Stimulated activated CD4-positive, alpha-beta T cell treated with anti-CD3 and anti-CD28 coated beads, Interleukin-12 subunit alpha, Interleukin-12 subunit beta, amount 100 ng/mL, for 48 hours (primary cell): ENCODE measurements at regions not wholly inside any gene's neighbourhood (a gene's known extent, or its start where the extent isn't known, plus 50 kb on each side); places are given as distances from the start of the nearest gene placed in this dataset.
"Not testable (repeated sequence)": the region's sequence is repeated elsewhere in the genome, so short reads cannot be mapped to it uniquely, and the experiment has no call there.

Experiments
- DNase-seq, 3 donors: peaks; one replicate each; pipeline ENCODE4 v3.0.0-alpha.2; 2020; ENCODE audit warnings: low read depth in 2 of 3, low spot score in 1 of 3

DNA sequence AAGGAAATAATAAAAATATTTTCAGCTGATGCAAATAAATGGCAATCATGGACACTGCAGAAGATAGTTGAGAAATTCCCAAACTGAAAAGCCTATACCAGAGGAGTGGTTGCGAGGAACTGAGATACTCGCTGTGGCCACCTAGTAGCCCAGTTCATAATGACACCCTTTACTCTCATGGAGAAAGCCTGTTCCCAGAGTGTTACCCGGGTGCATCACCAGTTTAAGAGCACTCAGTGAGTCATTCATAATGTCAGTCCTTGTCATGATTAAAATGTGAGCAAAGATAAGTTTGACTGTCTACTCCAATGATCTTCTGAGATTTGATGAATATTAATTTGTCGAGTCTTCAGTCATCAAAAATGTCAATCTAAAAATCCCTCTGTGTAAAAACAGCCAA, 138.4 kb upstream of the LRRC3B start:
- DNase-seq, result no peak

GRCh38 chr3:26498271-26498670, 124.3 kb upstream of the LRRC3B start:
- DNase-seq, result no peak

GRCh38 chr3:26505399-26505798, 117.2 kb upstream of the LRRC3B start:
- no peak for DNase-seq

DNA sequence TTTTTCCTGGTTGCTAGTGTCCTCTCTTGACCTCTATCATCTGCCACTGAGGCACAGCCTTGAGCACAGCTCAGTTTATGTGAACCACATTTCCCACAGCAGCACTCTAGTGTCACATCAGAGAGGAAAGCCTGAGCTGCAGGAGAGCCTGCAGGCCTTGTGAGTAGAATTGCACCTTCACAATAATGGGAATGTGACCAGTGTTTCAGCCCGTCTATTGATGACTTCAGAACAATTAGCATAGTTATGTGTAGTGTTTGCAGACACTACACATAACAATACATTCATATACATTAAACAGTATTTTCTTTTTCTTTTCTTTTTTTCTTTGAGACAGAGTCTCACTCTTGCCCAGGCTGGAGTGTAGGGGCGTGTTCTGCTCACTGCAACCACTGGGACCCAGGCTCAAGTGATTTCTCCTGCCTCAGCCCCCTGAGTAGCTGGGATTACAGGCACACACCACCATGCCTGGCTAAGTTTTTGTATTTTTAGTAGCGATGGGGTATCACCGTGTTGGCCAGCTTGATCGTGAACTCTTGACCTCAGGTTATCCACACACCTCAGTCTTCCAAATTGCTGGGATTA, 108.0 kb upstream of the LRRC3B start:
- DNase-seq, result not testable (repeated sequence)

DNA sequence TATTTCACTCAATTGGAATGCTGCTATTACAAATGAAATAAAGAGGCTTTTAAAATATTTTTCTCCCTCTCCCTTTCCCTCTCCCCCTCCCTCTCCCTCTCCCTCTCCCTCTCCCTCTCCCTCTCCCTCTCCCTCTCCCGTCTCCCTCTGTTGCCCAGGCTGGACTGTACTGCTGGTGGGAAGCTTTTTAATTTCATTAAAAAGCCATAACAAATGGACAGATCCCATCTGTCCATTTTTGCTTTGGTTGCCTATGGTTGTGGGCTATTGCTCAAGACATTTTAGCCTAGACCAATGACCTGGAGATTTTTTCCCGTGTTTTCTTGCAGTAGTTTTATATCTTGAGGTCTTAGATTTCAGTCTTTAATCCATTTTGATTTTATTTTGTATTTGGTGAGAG, 107.2 kb upstream of the LRRC3B start:
- no peak for DNase-seq

- no peak for DNase-seq
Observed at GRCh38 chr3:26521261-26521660, 101.3 kb upstream of the LRRC3B start.

GRCh38 chr3:26522919-26523318, 99.7 kb upstream of the LRRC3B start:
- no peak for DNase-seq

DNA sequence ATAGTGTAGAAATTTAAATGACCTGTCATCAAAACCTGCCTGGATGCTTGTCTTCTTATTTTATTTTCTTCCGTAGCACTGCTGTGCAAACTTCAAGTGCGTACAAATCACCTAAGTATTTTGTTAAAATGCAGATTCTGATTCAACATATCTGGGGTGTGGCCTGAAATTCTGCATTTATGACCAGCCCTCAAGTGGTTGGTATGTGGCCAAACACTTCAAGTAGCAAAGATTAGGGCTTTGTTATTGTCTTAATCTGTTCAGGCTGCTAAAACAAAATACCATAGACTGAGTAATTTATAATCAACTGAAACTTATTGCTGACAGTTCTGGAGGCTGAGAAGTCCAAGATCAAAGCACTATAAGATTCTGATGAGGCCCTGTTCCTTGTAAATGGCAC, 97.6 kb upstream of the LRRC3B start:
- no peak for DNase-seq

- DNase-seq, result no peak
Observed at GRCh38 chr3:26535151-26535550, 87.4 kb upstream of the LRRC3B start.

DNA sequence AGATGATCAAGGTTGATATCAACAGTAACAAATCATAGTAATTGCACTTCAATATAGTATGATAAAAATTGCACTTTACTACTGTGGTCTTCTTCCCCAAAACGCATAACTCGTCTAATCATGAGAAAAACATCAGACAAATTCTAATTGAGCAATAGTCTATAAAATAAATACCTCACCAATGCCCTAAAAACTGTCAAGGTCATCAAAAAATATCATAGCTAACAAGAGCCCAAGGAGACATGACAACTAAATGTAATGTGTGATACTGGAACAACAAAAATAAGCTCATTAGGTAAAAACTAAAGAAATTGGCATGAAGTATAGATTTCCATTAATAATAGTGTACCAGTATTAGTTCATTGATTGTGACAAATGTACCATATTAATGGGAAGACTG, 85.6 kb upstream of the LRRC3B start:
- DNase-seq, result no peak

DNA sequence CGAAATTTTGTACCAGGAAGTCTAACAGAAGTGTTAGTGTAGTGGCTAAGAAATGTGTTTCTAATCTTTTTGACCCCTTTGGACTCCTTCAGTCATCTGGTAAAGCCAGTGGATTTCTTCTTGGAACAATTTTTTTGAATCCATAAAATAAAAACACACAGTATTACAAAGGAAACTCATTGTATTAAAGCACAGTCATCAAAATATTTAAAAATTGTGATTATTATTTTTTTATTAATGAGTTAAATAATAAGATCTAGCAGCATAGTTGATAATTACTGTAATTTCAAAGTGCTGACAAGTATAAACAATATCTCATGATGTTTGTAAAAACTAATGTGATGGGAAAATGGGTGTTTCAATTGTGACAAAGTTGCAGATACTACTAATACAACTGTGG, 72.2 kb upstream of the LRRC3B start:
- DNase-seq, result no peak

- DNase-seq, result no peak
Observed at GRCh38 chr3:26556637-26557036, 65.9 kb upstream of the LRRC3B start.

DNA sequence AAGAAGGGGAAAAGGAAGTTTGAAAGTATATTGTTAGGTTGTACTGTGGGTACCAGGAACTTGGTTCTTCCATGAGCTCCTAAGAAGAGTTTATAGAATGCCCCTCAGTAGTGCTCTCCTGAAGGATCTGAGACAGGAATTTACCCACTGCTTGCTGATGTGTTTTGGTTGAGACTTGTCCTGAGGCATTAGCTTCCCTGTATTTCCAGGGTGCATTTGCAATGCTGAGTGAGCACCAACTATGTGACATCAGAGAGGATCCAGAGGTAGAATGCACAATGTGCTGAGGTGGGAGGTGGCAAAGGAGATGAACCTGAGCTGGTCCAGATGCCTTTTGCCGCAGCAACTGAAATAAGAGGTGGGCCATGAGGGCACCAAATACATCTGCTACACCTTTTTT, 64.3 kb upstream of the LRRC3B start:
- no peak for DNase-seq

DNA sequence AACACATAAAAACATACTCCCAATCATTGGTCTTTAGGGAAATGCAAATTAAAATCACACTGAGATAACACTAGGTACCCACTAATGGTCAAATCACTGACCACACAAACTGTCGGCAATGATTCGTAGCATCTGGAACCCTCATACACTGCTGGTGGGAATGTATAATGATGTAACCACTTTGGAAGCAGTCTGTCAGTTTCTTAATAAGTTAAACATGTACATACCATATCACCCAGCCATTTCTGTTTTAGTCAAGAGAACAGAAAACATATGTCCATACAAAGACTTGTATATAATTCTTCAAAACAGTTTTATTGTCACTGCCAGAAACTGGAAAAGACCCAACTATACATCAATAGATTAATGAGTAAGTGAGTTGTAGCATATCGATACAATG, 63.3 kb upstream of the LRRC3B start:
- DNase-seq, result no peak

DNA sequence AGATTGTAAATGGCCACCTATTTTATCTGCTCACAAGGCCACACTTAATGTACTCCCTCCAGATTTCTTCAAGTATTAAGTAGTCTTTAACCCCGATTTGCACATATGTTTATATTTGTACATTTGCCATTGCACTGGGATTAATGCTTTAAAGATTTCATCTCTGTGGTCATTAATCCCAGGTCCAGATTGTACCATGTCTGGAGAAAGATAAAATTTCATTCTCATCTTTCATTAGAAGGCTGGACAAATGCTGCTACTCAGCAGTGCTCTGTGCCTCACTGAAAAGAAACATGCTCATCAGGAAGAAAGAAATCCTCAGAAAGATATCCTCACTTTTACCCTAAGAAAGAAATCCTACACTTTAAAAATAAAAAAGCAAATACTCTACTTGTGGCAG, 62.5 kb upstream of the LRRC3B start:
- no peak for DNase-seq

DNA sequence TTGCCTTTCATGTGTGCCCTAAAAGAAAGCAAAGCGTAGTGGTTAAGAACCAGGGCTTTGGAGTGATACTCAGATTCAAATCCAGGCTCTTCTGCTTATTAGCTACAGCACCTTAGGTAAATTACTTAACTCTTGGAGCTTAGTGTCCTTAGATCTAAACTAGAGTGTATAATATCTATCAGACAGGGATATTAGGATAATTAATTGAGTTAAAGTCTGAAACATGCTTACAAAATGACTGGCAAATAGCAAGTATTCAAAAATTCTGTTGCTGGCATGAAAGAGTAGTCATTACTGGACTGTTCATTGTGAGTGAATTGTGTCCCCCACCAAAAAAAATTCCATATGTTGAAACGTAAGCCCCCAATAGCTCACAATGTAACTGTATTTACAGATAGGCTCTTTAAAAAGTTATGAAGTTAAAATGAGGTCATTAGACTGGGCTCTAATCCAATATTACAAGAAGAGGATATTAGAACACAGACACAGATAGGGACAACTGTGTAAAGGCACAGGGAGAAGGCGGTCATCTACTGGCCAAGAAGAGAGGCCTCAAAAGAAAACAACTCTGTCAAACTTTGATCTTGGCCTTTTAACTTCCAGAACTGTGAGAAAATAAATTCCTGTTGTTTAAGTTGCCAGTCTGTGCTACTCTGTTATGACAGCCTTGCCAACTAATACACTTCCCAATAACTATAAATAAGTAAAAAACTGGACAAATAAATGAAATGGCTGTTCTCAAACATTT, 60.4 kb upstream of the LRRC3B start:
- DNase-seq, result no peak
